Liver (tissue), 8 donors: ENCODE measurements at regions not wholly inside any gene's neighbourhood (a gene's known extent, or its start where the extent isn't known, plus 50 kb on each side); places are given as distances from the start of the nearest gene placed in this dataset.

Source experiments
- DNase-seq: peaks from one replicate; pipeline ENCODE4 v3.0.0-alpha.2; 2017; ENCODE audit warnings: low spot score
- H3K27ac ChIP-seq, 2 donors: one replicate each; pipeline ENCODE4 v1.7.0; 2013; ENCODE audit warnings: inconsistent platforms in 2 of 2, low read length in 2 of 2, control low read depth in 1 of 2, low read depth in 1 of 2, mild to moderate bottlenecking in 1 of 2
- H3K27me3 ChIP-seq, 4 donors: one replicate each; pipeline versions ENCODE4 v1.6.1 to v1.7.0; 2013; ENCODE audit warnings: low read length in 3 of 4, inconsistent platforms in 1 of 4, mild to moderate bottlenecking in 1 of 4, moderate library complexity in 1 of 4; ENCODE audit not compliant: control insufficient read depth in 4 of 4, insufficient read depth in 4 of 4
- H3K36me3 ChIP-seq, 4 donors: one replicate each; pipeline versions ENCODE4 v1.6.1 to v1.7.0; 2013; ENCODE audit warnings: low read length in 3 of 4, mild to moderate bottlenecking in 3 of 4, low read depth in 1 of 4, moderate library complexity in 1 of 4; ENCODE audit not compliant: control insufficient read depth in 4 of 4, insufficient read depth in 3 of 4
- H3K4me1 ChIP-seq, 4 donors: one replicate each; pipeline versions ENCODE4 v1.6.1 to v1.7.0; 2013; ENCODE audit warnings: low read length in 3 of 4, mild to moderate bottlenecking in 3 of 4, moderate library complexity in 1 of 4; ENCODE audit not compliant: control insufficient read depth in 4 of 4, insufficient read depth in 4 of 4
- H3K4me3 ChIP-seq, 3 donors: one replicate each; pipeline versions ENCODE4 v1.6.1 to v1.7.0; 2013; ENCODE audit warnings: low read length in 3 of 3, control low read depth in 1 of 3, low read depth in 1 of 3, mild to moderate bottlenecking in 1 of 3
- H3K9ac ChIP-seq, 2 donors: one replicate each; pipeline ENCODE4 v1.7.0; 2013; ENCODE audit warnings: low read length in 2 of 2, mild to moderate bottlenecking in 2 of 2, moderate library complexity in 2 of 2, control low read depth in 1 of 2, low read depth in 1 of 2
- H3K9me3 ChIP-seq, 4 donors: one replicate each; pipeline versions ENCODE4 v1.6.1 to v1.7.0; 2013; ENCODE audit warnings: low read length in 3 of 4; ENCODE audit not compliant: control insufficient read depth in 4 of 4
- EGR1 ChIP-seq, 2 donors: IDR thresholded peaks; 2 replicates each; pipeline ENCODE4 v1.6.1; 2016 to 2018; ENCODE audit warnings: antibody characterized with exemption in 2 of 2, low read depth in 2 of 2
- FOXA1 ChIP-seq: IDR thresholded peaks from 2 replicates; pipeline ENCODE4 v1.6.1; 2016; ENCODE audit warnings: antibody characterized with exemption
- FOXA2 ChIP-seq: IDR thresholded peaks from 2 replicates; pipeline ENCODE4 v1.6.1; 2016; ENCODE audit warnings: antibody characterized with exemption
- GABPA ChIP-seq, 2 donors: IDR thresholded peaks in 1 of 2; conservative IDR thresholded peaks in 1 of 2; 2 replicates each; pipeline ENCODE4 v1.6.1; 2016; ENCODE audit warnings: antibody characterized with exemption in 2 of 2, mild to moderate bottlenecking in 1 of 2, moderate library complexity in 1 of 2
- HNF4G ChIP-seq: IDR thresholded peaks from 2 replicates; pipeline ENCODE4 v1.6.1; 2016; ENCODE audit warnings: antibody characterized with exemption
- RAD21 ChIP-seq, 2 donors: IDR thresholded peaks; 2 replicates each; pipeline ENCODE4 v1.6.1; 2016; ENCODE audit warnings: antibody characterized with exemption in 2 of 2, mild to moderate bottlenecking in 2 of 2
- SP1 ChIP-seq: IDR thresholded peaks from 2 replicates; pipeline ENCODE4 v1.6.1; 2018; ENCODE audit warnings: antibody characterized with exemption, mild to moderate bottlenecking
- TAF1 ChIP-seq: conservative IDR thresholded peaks from 2 replicates; pipeline ENCODE4 v1.6.1; 2016; ENCODE audit warnings: antibody characterized with exemption, mild to moderate bottlenecking
- YY1 ChIP-seq: IDR thresholded peaks from 2 replicates; pipeline ENCODE4 v1.6.1; 2016; ENCODE audit warnings: antibody characterized with exemption, mild to moderate bottlenecking
- WGBS: extraction: QIAGEN DNeasy Blood & Tissue Kit; methylation state at CpG from one replicate; pipeline ENCODE4 v1.1.7; 2013; 5-methylcytosine and 5-hydroxymethylcytosine counted together
- TF ChIP-seq, protein P1 (sequence below): IDR thresholded peaks from 2 replicates; pipeline ENCODE4 v1.6.1; 2016; ENCODE audit warnings: antibody characterized with exemption, mild to moderate bottlenecking
- TF ChIP-seq, protein P2 (sequence below): fragments of 150-350 bp; IDR thresholded peaks from 2 replicates; pipeline ENCODE4 v1.5.1; 2017; ENCODE audit warnings: improper control_type of control experiment, low read depth, low read length; ENCODE audit not compliant: missing input control
- TF ChIP-seq, protein P3 (sequence below): IDR thresholded peaks from 2 replicates; pipeline ENCODE4 v1.6.1; 2016; ENCODE audit warnings: antibody characterized with exemption
- donor health status: healthy.
- donor health status: healthy.
- donor health status: healthy.
- donor health status: healthy.
- donor health status: healthy.

DNA sequence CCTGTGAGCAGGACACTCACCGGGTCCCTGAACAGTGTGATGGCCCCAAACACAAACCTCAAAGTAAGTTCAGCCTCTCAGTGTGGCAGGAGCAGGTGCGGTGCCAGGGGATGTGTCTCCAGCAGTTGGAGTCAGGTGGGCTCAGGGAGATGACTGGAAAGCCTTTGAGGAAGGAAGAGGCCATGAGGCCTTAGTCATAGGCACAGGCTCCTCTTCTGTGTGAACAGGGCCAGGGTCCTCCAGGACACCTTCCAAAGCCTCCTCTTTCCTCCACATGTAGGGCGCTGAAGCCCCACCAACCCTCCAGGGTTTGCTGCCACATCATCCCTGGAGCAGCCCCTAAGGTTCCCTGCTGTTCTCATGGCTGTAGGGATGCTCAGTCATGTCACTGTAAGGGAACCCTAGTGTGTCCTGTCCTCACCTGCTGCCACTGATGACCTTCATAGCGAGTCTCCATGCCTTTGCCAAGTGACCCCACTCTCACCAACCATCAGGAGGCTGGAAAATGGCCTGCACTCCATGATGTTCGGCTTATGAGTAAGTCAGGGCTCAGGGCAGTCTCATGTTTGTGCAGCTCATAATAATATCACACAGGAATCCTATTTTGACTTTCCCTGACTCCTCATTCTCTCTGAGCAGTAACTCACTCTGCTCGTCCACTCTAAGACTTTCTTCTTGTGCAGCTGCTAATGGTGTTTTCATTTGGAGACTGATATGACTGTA, 1152.9 kb downstream of the RPIA start:
- H3K9me3 ChIP-seq = peaks cover 0 to 9% (median 2%) of the 10 kb centered on the region in 4 donors
- no peak for DNase-seq
- WGBS = 42% methylated on average over 6 of the region's 6 CpGs
- no peak for TF ChIP-seq YY1
- no peak for TF ChIP-seq TAF1
- no peak for TF ChIP-seq EGR1 (IDR thresholded peaks at IDR 0.05; ENCODE audit: low read depth in 2 of 2)
- TF ChIP-seq GABPA (IDR thresholded peaks at IDR 0.05 in 1 of 2, conservative IDR thresholded peaks at IDR 0.05 in 1 of 2) = no peak
- TF ChIP-seq, protein P1, sequence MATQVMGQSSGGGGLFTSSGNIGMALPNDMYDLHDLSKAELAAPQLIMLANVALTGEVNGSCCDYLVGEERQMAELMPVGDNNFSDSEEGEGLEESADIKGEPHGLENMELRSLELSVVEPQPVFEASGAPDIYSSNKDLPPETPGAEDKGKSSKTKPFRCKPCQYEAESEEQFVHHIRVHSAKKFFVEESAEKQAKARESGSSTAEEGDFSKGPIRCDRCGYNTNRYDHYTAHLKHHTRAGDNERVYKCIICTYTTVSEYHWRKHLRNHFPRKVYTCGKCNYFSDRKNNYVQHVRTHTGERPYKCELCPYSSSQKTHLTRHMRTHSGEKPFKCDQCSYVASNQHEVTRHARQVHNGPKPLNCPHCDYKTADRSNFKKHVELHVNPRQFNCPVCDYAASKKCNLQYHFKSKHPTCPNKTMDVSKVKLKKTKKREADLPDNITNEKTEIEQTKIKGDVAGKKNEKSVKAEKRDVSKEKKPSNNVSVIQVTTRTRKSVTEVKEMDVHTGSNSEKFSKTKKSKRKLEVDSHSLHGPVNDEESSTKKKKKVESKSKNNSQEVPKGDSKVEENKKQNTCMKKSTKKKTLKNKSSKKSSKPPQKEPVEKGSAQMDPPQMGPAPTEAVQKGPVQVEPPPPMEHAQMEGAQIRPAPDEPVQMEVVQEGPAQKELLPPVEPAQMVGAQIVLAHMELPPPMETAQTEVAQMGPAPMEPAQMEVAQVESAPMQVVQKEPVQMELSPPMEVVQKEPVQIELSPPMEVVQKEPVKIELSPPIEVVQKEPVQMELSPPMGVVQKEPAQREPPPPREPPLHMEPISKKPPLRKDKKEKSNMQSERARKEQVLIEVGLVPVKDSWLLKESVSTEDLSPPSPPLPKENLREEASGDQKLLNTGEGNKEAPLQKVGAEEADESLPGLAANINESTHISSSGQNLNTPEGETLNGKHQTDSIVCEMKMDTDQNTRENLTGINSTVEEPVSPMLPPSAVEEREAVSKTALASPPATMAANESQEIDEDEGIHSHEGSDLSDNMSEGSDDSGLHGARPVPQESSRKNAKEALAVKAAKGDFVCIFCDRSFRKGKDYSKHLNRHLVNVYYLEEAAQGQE = no peak
- TF ChIP-seq RAD21 (IDR thresholded peaks at IDR 0.05) = no peak
- no peak for TF ChIP-seq HNF4G
- TF ChIP-seq, protein P2, sequence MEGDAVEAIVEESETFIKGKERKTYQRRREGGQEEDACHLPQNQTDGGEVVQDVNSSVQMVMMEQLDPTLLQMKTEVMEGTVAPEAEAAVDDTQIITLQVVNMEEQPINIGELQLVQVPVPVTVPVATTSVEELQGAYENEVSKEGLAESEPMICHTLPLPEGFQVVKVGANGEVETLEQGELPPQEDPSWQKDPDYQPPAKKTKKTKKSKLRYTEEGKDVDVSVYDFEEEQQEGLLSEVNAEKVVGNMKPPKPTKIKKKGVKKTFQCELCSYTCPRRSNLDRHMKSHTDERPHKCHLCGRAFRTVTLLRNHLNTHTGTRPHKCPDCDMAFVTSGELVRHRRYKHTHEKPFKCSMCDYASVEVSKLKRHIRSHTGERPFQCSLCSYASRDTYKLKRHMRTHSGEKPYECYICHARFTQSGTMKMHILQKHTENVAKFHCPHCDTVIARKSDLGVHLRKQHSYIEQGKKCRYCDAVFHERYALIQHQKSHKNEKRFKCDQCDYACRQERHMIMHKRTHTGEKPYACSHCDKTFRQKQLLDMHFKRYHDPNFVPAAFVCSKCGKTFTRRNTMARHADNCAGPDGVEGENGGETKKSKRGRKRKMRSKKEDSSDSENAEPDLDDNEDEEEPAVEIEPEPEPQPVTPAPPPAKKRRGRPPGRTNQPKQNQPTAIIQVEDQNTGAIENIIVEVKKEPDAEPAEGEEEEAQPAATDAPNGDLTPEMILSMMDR = no peak
- no peak for TF ChIP-seq SP1
- TF ChIP-seq, protein P3, sequence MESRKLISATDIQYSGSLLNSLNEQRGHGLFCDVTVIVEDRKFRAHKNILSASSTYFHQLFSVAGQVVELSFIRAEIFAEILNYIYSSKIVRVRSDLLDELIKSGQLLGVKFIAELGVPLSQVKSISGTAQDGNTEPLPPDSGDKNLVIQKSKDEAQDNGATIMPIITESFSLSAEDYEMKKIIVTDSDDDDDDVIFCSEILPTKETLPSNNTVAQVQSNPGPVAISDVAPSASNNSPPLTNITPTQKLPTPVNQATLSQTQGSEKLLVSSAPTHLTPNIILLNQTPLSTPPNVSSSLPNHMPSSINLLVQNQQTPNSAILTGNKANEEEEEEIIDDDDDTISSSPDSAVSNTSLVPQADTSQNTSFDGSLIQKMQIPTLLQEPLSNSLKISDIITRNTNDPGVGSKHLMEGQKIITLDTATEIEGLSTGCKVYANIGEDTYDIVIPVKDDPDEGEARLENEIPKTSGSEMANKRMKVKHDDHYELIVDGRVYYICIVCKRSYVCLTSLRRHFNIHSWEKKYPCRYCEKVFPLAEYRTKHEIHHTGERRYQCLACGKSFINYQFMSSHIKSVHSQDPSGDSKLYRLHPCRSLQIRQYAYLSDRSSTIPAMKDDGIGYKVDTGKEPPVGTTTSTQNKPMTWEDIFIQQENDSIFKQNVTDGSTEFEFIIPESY = no peak
- no peak overlapping the region for H3K27ac ChIP-seq
- no peak overlapping the region for H3K9ac ChIP-seq
- no peaks in the 10 kb centered on the region for H3K4me1 ChIP-seq
- H3K4me3 ChIP-seq = no peak overlapping the region
- peaks cover 0 to 8% (median 5%) of the 10 kb centered on the region in 4 donors for H3K27me3 ChIP-seq
- no peaks in the 10 kb centered on the region for H3K36me3 ChIP-seq

DNA sequence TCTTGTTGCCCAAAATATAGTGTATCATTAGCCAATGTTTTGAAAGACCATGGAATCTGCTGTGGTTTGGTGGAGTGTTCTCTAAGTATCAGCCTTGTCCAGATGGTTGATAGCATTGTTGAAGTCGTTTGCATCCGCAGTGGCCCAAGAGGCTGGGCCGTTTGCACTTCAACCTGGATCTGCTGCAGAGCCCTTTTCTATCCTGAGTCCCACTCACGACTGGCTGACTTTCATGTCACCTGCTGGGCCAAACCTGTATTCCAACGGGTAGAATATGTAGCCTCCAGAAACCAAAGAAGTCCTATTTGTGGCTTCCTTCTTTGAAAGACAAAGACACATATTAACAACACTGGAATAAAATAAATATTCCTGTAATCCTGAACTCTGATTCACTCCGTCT, 1154.1 kb downstream of the RPIA start:
- Histone ChIP-seq H3K4me1 (no peaks in the 10 kb centered on the region), H3K4me3 (no peak overlapping the region), H3K9me3 (peaks cover 0 to 5% (median 2%) of the 10 kb centered on the region in 4 donors), H3K9ac (no peak overlapping the region), H3K27ac (no peak overlapping the region), H3K36me3 (no peaks in the 10 kb centered on the region), H3K27me3 (peaks cover 0 to 10% (median 6%) of the 10 kb centered on the region in 4 donors)
- DNase-seq = no peak
- WGBS = 50% methylated on average over 6 of the region's 6 CpGs
- no peak for TF ChIP-seq FOXA1
- TF ChIP-seq RAD21 (IDR thresholded peaks at IDR 0.05) = no peak
- no peak for TF ChIP-seq FOXA2
